ENCODE measurements at regions not wholly inside any gene's neighbourhood (a gene's known extent, or its start where the extent isn't known, plus 50 kb on each side); places are given as distances from the start of the nearest gene placed in this dataset.

DNA sequence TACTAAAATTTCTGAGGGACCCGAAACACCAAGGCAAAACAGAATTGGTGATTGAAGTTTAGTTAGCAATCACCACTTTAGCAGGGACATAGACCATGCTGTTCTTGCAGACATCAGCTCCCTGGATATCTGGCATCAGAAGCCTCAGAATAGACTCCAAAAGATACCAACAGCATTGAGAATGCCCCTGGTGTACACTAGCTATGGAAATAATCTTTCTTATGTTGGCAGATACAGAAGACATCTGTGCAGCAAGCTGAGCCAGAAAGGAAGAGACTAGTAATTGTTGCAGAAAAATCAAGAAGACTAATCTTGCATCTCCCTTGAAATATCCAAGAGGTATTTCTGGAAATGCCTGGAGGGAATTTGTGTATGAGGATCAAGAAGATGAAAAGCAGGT is 521.6 kb downstream of the TRHDE start:
- H3K9me3 ChIP-seq (ENCODE audit: low read depth, low read length), result peaks cover 2% of the 10 kb centered on the region
- H3K36me3 ChIP-seq (ENCODE audit: insufficient read depth, low read length), result no peaks in the 10 kb centered on the region

DNA sequence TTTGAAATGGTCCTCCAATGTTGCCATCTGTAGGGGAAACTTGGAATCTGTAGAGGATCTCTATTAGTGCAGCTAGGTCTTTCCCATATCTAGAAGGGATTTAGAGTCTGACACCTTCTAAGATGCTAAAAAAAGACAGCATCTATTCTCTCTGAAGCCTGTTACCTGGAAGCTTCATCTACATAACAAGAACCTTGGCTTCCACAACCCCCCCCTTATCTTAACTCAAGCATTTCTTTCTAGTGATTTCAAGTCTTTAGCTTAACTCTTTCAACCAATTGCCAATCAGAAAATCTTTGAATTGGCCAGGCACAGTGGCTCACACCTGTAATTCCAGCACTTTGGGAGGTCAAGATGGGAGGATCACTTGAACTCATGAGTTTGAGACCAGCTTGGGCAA is 543.3 kb downstream of the TRHDE start:
- Histone ChIP-seq H3K4me2 (ENCODE audit: insufficient read depth, low read length) (no peak overlapping the region), H3K36me3 (ENCODE audit: insufficient read depth, low read length) (no peaks in the 10 kb centered on the region), H3K27ac (ENCODE audit: low read depth, low read length) (no peak overlapping the region), H3K4me1 (ENCODE audit: insufficient read depth, low read length) (no peaks in the 10 kb centered on the region), H3K27me3 (ENCODE audit: insufficient read depth, low read length) (no peaks in the 10 kb centered on the region), H3K4me3 (ENCODE audit: insufficient read depth, low read length) (no peak overlapping the region), H2AFZ (ENCODE audit: low read length) (no peak overlapping the region), H3K9me3 (ENCODE audit: low read depth, low read length) (no peaks in the 10 kb centered on the region), H3K79me2 (ENCODE audit: insufficient read depth, low read length) (no peaks in the 10 kb centered on the region), H4K20me1 (ENCODE audit: insufficient read depth, low read length) (no peaks in the 10 kb centered on the region)
- DNase-seq (ENCODE audit: insufficient read length, low spot score, missing footprints), result no peak
- TF ChIP-seq, protein P1, sequence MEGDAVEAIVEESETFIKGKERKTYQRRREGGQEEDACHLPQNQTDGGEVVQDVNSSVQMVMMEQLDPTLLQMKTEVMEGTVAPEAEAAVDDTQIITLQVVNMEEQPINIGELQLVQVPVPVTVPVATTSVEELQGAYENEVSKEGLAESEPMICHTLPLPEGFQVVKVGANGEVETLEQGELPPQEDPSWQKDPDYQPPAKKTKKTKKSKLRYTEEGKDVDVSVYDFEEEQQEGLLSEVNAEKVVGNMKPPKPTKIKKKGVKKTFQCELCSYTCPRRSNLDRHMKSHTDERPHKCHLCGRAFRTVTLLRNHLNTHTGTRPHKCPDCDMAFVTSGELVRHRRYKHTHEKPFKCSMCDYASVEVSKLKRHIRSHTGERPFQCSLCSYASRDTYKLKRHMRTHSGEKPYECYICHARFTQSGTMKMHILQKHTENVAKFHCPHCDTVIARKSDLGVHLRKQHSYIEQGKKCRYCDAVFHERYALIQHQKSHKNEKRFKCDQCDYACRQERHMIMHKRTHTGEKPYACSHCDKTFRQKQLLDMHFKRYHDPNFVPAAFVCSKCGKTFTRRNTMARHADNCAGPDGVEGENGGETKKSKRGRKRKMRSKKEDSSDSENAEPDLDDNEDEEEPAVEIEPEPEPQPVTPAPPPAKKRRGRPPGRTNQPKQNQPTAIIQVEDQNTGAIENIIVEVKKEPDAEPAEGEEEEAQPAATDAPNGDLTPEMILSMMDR (IDR thresholded peaks at IDR 0.05; ENCODE audit: extremely low read depth, low read depth, low read length), result no peak

More for the DNA sequence above, 521.6 kb downstream of the TRHDE start:
- DNase-seq (ENCODE audit: insufficient read length, low spot score, missing footprints), result no peak
- Histone ChIP-seq H3K4me2 (ENCODE audit: insufficient read depth, low read length) (no peak overlapping the region), H2AFZ (ENCODE audit: low read length) (no peak overlapping the region), H4K20me1 (ENCODE audit: insufficient read depth, low read length) (no peaks in the 10 kb centered on the region), H3K4me1 (ENCODE audit: insufficient read depth, low read length) (no peaks in the 10 kb centered on the region), H3K4me3 (ENCODE audit: insufficient read depth, low read length) (no peak overlapping the region), H3K27ac (ENCODE audit: low read depth, low read length) (no peak overlapping the region), H3K79me2 (ENCODE audit: insufficient read depth, low read length) (no peaks in the 10 kb centered on the region), H3K27me3 (ENCODE audit: insufficient read depth, low read length) (no peaks in the 10 kb centered on the region)
- TF ChIP-seq, protein P1 (IDR thresholded peaks at IDR 0.05; ENCODE audit: extremely low read depth, low read depth, low read length), result no peak

DNA sequence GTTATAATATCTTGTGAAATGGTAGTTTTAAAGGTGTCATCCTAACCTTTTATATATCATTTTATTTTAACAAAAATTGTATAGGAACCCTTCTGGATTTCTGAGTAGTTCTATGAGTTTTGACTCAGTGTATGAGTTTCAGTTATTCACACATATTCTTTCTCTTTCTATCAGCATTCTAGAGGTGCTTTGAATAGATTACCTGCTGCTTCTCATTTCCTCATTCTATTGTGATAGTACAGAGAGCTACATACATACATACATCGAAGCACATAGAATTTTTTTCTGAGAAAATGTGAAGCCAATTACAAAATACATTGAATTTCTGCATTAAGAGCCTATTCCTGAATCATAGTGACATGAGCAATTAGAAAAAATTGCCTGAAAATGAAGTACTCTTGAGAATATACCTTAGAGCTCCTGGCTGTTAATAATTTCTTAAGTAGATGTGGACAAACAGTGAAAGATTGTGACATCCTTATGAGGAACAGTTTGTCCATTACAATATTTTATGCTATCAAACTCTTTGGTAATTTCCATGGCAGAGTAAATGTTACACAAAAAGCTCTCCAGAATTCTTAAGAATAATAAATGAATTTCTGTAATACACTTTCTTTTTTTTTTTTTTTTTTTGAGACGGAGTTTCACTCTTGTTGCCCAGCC is 556.6 kb downstream of the TRHDE start:
- Histone ChIP-seq H3K4me3 (ENCODE audit: insufficient read depth, low read length) (no peak overlapping the region), H3K79me2 (ENCODE audit: insufficient read depth, low read length) (no peaks in the 10 kb centered on the region), H3K4me1 (ENCODE audit: insufficient read depth, low read length) (no peaks in the 10 kb centered on the region), H3K27ac (ENCODE audit: low read depth, low read length) (no peak overlapping the region), H3K4me2 (ENCODE audit: insufficient read depth, low read length) (no peak overlapping the region), H3K36me3 (ENCODE audit: insufficient read depth, low read length) (no peaks in the 10 kb centered on the region), H2AFZ (ENCODE audit: low read length) (no peak overlapping the region), H3K27me3 (ENCODE audit: insufficient read depth, low read length) (no peaks in the 10 kb centered on the region), H3K9me3 (ENCODE audit: low read depth, low read length) (no peaks in the 10 kb centered on the region), H4K20me1 (ENCODE audit: insufficient read depth, low read length) (no peaks in the 10 kb centered on the region)
- TF ChIP-seq, protein P1 (IDR thresholded peaks at IDR 0.05; ENCODE audit: extremely low read depth, low read depth, low read length), result no peak
- no peak for DNase-seq (ENCODE audit: insufficient read length, low spot score, missing footprints)

GRCh38 chr12:72829838-72830237 is 557.7 kb downstream of the TRHDE start:
- TF ChIP-seq, protein P1 (IDR thresholded peaks at IDR 0.05; ENCODE audit: extremely low read depth, low read depth, low read length), result no peak
- Histone ChIP-seq H3K36me3 (ENCODE audit: insufficient read depth, low read length) (no peaks in the 10 kb centered on the region), H2AFZ (ENCODE audit: low read length) (no peak overlapping the region), H3K9me3 (ENCODE audit: low read depth, low read length) (no peaks in the 10 kb centered on the region), H3K27me3 (ENCODE audit: insufficient read depth, low read length) (no peaks in the 10 kb centered on the region), H3K4me3 (ENCODE audit: insufficient read depth, low read length) (no peak overlapping the region), H3K79me2 (ENCODE audit: insufficient read depth, low read length) (no peaks in the 10 kb centered on the region), H3K4me2 (ENCODE audit: insufficient read depth, low read length) (no peak overlapping the region), H4K20me1 (ENCODE audit: insufficient read depth, low read length) (no peaks in the 10 kb centered on the region), H3K27ac (ENCODE audit: low read depth, low read length) (no peak overlapping the region), H3K4me1 (ENCODE audit: insufficient read depth, low read length) (no peaks in the 10 kb centered on the region)
- peak; percentile 14 for DNase-seq (ENCODE audit: insufficient read length, low spot score, missing footprints)

Measured in osteoblast (primary cell).